GM19328 (cell line): ENCODE measurements at regions not wholly inside any gene's neighbourhood (a gene's known extent, or its start where the extent isn't known, plus 50 kb on each side); places are given as distances from the start of the nearest gene placed in this dataset.

ENCODE experiments used
- ATAC-seq: cut with Tn5 transposase; IDR thresholded peaks from one replicate; pipeline ENCODE4 v1.9.1; 2021; ENCODE audit warnings: mild to moderate bottlenecking, moderate library complexity; ENCODE audit not compliant: unreplicated experiment

DNA sequence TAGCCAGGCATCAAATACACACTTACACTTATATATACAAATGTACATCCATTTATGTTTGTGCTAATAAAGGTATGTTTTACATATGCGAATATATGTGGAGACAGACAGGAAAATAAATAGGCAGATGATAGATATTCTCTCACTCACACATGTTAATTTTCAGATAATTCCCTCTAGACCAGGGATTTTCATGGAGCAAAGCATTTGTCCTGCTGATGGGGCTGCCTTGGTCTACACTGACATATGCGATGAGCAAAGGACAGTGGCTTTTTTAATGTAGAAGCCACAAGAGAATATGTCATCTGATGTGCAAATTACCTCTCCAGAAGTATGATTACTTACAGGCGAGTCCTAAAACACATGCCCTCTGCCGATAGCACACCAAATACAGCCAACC is 224.5 kb downstream of the VEGFC start:
- no peak for ATAC-seq

DNA sequence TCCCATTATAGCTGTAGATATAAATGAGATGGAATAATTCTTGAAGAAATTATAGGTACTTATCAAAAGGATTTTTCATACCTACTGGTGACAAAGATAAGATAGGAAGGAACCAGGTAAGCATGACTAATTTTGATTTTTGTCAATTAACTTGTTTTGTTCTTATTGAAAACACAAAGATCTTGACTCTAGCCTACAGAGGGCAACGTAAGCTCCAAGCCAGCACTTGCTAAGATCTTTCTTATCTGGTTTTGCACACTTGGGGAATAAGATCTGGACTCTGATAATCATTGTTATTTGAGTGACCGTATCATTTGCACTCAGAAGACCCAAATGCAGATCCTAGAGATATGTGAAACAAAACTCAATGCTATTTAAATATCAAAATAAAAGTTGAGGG is 223.4 kb downstream of the VEGFC start:
- no peak for ATAC-seq

DNA sequence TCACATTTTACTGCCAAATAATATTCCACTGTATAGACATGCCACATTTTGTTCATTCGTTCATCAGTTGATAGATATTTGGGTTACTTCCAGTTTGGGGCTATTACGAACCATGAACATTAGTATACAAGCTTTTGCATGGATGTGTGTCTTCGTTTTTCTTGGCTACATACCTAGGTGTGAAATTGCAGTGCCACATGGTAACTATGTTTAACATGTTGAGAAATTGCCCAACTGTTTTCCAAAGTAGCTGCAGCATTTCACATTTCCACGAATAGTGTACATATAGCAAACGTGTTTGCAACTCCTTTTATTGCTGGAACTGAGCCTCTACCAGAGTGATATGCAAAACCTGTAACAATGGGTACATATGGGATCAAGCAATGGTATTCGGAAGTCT is 221.5 kb downstream of the VEGFC start:
- no peak for ATAC-seq

DNA sequence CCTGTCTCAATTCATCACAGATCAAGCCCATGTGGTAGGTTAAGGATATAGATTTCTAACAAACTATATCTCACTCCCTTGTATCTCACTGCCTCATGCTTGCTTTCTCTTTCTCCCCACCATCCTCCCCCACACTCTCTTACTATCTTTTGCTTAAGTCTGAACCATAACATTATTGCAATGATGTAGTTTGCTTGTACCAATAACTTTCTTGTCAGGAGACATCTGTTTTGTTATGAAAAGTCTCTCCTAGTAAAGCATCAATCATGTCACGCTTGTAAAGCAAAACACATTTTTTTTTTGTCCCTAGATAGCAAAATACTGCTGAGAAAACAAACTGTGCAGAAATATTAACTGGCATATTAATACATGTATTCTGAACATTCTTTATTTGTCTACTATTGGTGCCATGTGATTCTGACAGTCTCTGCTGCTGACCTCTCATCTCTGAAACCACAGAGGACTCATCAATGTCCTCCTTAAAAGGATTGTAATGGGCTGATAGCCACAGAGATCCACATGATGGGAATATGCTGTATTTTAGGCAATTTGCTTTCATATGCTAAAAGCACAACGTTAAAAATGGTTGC is 217.5 kb downstream of the VEGFC start:
- no peak for ATAC-seq

DNA sequence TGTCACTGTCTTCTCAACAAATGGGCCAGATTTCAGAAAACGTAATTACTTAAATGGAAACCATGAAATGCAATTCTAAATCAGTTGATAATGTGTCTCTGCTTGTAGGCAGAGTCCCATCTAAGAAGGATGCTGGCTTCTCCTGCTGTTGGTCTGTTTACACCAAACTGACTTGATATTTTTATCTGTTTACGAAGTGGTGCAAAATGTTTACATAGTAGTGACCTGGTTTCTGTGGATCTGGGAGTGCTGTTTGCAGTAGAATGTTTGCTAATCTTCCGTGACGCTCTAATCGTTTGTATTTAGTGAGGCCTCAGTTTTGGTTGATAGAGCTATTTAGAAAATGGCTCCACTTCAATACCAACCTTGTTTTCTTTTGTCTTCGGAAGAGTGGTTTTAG is 213.5 kb downstream of the VEGFC start:
- no peak for ATAC-seq

DNA sequence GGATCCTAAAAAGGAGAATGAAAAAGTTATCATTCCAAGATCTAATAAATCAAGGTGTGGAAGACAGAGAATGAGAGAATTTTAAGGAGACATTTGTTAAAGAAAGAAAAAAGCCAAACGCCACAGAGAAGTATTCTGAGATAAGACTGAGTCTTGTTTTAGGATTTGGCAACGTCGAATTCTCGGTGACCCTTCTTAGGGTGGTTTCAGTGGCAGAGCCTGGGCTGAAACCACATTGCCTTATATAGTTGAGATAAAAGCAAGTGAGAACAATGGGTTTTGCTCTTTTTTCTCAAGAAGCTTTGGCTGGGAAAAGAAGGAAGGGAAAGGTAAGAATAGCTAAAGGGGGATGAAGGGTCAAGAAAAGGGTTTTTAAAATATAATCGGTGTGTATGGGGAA is 209.4 kb downstream of the VEGFC start:
- ATAC-seq, result no peak

DNA sequence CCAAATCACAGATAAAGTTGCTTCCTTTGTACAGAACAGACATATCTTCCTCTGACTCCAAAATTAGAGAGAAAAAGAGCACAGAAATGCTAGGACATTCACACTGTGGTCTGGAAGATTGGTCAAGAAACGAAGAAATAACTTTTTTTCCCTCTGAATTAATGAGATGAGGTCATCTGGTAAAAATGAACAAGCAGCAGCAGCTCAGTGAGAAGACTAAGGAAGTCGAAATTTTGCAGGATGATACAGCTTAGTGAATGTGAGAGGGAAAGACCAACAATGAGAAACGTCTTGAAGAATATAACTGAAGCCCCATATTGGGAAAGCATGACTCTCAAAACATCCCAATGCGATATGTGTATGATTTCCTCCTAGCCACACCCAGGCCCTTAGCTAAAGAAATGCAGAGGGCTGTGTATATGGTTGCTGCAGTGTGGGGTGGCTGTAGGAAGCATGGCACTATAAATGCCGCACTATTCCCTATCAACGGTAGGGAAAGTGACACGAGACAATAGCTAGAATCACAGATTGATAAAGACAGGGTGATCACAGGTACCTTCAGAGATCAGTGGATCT is 208.6 kb downstream of the VEGFC start:
- no peak for ATAC-seq

DNA sequence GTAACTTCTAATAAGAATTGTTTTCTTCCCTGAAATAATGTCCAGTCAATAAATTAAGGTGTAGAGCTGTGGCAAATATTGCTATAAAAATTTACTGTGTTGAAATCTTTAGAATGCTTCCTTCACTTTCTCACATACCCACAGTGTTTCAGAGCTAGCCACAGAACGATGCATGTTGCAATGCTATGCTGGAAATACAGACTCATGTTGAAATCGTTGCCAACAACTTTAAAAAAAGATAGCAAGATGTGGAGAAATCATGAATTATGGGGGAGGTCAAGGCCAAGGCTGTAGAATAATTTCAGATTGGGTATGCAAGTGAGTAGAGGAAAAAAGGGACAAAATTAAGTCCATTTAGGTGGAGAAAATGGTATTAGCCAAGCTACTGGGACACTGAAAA is 204.8 kb downstream of the VEGFC start:
- no peak for ATAC-seq

DNA sequence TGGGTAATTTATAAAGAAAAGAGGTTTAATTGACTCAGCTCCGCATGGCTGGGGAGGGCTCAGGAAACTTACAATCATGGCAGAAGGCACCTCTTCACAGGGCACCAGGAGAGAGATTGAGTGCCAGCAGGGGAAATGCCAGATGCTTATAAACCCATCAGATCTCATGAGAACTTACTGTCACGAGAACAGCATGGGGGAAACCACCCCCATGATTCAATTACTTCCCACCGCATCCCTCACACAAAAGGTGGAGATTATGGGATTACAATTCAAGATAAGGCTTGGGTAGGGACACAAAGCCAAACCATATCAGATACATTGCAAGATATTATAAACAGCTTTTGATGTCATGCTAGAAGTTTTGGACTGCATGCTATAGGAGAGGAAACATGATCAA is 204.3 kb downstream of the VEGFC start:
- no peak for ATAC-seq

DNA sequence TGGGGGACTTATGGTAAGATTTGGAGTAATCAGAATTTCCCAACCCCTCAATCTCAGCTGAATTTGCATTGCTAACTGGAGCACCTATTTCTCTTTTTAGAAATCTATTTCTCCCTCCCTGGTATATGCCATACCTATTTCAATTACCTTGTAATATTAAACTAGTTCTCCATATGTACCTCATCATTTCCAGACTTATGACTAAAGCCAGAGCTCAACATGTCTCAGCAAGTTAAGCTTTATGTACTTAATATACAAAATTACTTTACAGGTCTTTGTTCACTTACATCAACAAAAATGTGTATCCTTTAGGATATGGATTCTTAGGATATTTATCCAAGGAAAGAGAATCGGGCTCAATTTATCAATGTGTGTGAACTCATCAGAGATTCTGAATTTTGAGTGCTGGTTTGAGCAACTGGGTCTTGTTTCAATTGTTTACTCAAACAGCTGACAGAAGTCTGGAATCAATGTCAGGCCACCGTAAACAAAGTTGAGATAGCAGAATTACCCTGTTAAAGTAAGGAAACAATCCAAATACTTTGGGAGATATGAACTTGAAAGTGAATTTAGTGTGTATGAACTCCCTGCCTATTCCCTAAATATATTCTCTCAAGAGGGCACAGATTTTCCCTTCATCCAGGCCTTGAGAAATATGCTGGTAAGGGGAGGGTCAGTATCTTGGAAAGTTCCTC is 199.6 kb downstream of the VEGFC start:
- ATAC-seq, result no peak

DNA sequence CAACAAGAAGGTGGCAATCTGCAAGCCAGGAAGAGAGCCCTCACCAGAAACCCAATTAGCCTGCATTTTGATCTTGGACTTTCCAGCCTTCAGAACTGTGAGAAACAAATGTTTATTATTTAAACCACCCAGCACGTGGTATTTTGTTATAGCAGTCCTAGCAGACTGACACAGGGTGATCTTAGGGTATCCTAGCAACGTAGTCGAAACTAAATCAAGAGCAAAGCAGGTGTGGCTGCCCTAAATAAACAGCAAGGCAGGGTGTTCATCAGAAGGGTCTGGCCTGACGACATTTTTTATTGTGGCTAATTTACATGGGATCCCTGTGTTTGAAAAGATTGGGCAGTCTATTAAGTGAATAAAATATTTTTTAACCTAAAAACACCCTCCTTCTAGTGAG is 198.8 kb downstream of the VEGFC start:
- no peak for ATAC-seq

DNA sequence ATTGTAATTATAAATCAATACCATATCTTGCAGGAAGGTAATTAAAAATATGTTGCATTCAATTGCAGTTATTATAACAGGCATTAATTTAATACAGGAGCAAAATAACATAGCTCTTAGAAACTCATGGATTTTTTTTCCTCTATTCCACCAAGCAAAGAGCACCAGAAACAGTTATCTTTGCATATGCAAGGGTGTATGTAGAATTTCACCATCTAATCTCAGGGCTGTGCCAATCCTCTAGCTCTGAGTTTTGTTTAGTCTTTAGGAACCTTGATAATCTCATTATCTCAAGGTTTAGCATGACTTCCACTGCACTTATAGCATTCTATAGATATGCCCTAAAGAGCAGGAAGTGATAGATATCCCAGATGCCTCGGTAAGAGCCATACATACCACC is 197.5 kb downstream of the VEGFC start:
- no peak for ATAC-seq

DNA sequence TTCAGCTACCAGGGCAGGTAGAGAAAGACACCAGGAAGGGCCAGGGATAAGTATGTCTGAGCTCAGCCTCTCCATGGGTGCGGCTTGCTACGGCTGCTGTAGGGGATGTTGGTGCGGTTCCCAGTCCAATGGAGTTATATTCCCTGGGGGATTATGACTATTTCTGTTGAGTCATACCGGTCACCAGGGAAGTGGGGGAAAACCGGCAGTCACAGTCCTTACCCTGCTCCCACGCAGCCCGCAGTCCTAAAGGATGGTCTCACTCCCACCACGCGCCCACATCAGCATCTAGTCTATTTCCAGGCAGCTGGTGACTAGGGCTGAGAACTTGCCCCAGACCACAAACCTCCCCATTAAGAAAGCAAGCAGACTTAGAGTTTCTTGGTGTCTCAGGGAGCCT is 191.6 kb downstream of the VEGFC start:
- ATAC-seq, result no peak

DNA sequence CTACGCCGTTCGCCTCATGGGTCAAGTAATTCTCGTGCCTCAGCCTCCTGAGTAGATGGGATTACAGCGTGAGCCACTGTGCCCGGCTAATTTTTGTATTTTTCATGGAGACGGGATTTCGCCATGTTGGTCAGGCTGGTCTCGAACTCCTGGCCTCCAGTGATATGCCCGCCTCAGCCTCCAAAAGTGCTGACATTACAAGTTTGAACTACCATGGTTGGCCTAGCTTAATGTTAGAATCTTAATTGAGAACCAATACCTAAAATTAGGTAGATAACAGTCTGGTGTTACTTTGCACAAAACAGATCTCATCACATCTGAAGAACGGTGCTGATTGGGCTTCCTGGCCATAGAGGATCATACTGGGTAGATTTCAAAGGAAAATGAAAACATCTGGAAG is 184.9 kb downstream of the VEGFC start:
- ATAC-seq, result no peak

DNA sequence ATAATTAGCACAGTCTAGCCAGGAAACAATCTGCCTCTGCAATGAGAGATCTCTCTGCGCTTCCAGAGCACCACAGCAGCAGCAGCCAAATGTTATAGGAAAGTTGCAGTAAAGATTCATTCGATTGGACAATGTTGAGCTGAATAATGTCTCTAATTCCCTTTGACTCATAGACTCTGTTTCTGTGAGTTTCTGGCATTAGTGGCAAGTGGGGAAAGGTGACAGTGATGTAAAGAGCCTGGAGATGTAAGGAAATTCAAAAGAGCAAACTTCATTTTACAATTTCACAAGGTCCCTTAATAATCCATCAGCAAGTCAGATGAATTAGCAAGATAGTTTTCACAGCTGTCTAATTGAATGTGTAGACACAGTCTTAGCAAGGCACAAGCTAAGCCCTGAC is 184.4 kb downstream of the VEGFC start:
- no peak for ATAC-seq

DNA sequence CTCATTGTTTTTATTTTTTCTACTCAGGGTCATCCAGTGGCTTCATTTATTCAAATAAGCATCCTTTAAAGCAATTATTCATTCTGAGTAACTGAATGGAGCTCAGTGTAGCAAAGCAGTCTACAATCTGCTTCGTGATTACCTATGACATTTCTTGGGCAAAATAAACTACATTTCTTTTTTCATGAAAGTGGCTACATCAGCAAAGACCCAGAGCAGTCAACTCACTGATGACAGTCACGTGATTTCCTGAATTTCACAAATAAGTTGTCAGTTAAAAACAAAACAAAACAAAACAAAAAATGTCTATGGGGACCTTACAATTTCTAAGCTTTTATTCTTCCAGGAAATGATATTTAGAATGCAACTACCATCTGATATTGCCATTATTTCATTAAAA is 182.1 kb downstream of the VEGFC start:
- ATAC-seq, result no peak

DNA sequence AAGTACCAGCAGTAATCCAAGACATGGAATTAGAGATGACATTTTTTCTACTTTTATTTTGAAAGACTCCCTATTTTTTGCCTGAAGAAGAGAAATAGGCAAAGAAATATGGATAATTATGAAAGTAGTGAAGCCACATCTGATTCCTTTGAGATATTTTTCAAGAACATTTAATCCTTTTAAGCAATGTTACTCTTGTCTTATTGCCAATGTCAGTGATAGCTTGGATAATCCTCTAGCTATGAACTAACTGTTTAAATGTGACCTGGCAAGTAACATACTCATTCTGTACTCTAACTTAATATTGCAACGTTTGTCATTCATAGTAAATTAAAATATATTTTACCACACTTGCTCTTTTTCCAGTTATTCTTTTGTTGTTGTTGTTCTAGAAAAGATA is 181.3 kb downstream of the VEGFC start:
- no peak for ATAC-seq

DNA sequence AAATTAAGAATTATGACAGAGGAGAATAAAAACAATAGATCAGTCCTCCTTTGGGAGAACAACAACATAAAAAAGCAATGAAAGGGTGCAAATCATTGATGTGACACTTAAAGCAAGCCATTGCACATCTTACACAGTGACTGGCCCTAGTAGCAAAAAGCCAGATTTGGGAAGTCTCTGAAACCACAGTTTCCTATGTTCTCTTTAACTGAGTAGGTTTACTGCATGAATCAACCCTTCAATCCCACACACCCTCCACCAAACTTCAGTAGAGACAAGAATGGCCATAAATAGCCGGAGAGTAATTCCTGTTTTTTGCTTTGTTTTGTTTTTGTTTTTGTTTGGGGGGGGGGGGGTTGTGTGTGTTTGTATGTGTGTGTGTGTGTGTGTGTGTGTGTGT is 180.8 kb downstream of the VEGFC start:
- ATAC-seq, result no peak

DNA sequence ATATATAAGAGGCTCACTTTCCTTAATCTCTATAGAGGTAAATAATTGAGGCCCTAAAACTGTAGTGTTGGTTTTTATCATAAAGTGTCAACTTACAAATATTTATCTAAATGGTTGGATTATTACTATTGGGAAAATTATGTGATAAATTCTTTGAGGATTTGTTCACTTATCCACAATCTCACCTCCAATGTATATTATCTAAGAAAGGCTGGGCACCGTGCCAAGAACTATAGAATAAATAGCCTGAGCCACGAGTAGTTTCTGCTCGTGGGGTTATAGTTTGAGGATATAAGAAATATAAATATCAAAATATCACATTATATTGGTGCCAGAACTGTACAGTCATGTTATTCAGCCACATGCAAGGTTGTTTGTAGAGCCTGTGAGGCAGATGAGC is 177.9 kb downstream of the VEGFC start:
- ATAC-seq, result no peak

DNA sequence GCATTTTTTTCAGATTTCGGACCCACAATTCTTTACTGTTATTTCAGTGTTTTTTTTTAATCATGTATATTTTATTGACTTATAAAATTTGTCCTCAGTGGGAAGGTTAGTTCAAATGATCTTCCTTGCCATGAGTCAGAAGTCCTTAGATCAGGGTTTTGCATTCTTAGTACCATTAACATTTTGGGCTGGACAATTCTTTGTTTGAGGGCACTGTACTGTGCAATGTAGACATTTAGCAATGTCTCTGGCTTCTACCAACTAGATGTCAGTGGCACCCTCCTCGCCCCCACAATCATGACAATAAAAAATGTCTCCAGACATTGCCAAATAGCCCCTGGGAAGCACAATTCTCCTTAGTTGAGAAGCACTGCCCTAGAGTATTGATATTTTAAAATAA is 176.6 kb downstream of the VEGFC start:
- no peak for ATAC-seq

DNA sequence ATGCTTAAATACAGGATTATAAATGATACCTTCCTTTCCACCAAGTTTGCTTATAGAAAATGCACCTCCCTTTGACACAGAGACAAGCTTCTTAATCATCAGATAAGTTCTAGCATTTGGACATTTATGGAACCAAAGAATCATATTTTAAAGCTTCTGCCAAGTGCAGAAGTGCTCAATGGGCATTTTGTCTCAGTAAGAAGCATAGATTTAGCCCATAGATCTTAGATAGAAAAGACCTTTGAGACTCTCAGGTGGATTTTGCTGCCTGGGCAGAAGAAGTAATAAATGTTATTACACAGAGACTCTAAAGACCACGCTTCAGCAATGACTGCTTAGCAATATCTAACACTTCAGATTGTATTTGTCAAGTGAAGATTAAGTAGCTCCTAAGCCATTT is 174.6 kb downstream of the VEGFC start:
- ATAC-seq, result no peak

DNA sequence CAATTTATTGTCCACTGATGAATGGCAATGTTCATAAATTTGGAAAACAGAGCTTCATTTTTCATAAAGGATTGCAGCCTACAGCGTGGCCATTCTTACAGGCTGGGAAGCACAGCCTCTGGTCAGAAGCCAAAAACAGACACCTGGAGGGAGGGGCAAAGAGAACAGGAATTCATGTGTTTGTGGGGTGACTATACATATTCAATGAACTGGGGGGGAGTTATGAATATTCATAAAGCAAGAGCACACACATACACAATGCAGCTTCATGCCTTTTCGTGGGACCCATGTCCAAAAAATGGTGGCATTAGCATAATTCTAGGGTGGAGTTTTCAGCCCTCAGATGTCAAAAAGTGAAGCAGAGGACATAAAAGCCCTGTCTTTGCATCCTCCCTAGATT is 173.3 kb downstream of the VEGFC start:
- no peak for ATAC-seq
